Endothelial cell of hepatic sinusoid (primary cell): ENCODE measurements at regions not wholly inside any gene's neighbourhood (a gene's known extent, or its start where the extent isn't known, plus 50 kb on each side); places are given as distances from the start of the nearest gene placed in this dataset.

Source experiments
- in situ Hi-C: cut with HindIII; loops from 2 replicates; pipeline ENCODE4 v1.10.0; 2017; ENCODE audit warnings: low sequenced_read_pairs

GRCh38 chr18:78296166-78296565 lies 683.5 kb upstream of the SALL3 start:
- in situ Hi-C loops: no loop called here

DNA sequence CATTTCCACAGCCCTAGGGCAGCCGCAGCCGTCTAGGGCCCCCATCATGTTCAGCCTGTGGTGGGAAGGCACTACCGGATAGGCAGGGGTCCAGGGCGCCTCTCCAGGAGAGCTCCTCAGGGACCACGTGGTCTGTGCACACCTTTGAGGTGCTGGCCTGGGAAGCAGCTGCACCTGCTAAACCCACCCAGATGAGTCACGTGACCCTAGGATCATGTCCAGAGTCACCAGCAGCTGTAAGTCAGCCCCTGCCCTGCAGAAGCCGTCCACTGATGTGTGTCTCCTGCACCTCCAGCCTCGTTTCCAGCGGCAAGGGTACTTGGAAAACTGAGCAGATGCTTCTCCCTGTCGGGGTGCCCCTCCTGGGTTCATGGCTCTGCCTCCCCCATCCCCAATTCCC lies 682.6 kb upstream of the SALL3 start:
- in situ Hi-C loops: no loop called here

- in situ Hi-C loops: no loop called here
Observed at GRCh38 chr18:78303519-78304191, 676.0 kb upstream of the SALL3 start.

GRCh38 chr18:78304192-78305164 lies 675.1 kb upstream of the SALL3 start:
- in situ Hi-C loops: no loop called here

GRCh38 chr18:78305789-78306188 lies 673.8 kb upstream of the SALL3 start:
- in situ Hi-C loops: no loop called here

DNA sequence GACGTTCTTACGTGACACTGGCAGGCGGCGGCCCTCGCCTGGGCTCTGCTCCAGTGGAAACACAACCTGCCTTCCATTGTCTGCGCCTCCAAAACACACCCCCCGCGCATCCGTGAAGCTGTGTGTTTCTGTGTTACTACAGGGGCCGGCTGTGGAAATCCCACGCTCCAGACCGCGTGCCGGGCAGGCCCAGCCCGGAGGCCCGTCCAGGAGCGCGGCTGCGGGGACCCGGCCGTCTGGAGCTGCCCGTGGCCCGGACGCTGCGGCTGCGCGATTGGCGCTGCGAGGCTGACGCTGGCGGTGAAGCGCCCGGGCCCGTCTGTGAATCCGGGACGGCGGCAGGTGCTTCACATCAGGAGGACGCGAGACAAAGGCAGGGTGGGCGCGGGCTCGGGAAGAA lies 670.3 kb upstream of the SALL3 start:
- in situ Hi-C loops: no loop called here

- in situ Hi-C loops: no loop called here
Observed at GRCh38 chr18:78309924-78310323, 669.7 kb upstream of the SALL3 start.

DNA sequence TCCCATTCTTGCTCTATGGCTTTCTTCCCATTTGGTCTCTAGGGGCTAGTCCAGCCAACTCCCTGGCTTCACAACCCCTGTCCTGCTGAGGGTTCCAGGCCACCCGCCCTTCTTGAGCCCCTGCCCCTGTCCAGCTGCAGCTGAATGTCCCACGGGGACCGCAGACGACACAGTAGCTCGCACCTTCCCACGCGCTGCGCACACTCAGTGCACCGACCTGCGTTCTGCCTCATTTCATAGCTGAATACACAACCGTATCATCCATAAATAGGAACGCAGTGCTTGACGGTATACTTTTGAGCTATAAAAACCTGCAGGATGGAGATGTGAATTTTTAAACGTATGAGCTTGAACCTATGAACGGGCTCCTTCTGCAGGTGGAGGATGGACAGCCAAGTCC lies 660.4 kb upstream of the SALL3 start:
- in situ Hi-C loops: no loop called here

GRCh38 chr18:78319961-78320360 lies 659.7 kb upstream of the SALL3 start:
- in situ Hi-C loops: no loop called here

- in situ Hi-C loops: no loop called here
Observed at GRCh38 chr18:78321402-78321801, 658.2 kb upstream of the SALL3 start.

GRCh38 chr18:78323453-78324197 lies 656.0 kb upstream of the SALL3 start:
- in situ Hi-C loops: no loop called here

DNA sequence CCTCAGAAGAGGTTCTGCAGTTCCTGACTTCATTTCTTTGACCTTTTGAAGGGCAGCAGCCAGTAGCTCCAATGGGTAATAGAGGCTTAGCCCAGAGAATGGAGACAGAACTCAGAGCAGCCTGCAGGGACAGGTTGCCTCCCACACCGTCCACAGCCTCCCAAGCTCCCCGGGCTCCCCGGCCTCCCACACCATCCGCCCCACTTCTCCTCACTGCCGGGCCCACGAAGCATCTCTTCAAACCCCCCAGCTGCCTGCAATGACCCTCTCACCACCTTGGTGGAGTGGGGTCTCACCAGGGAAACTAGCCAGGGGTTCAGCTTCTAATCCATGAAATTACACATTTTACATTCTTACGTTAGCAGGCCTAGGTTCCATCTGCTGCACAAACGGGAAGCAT lies 652.0 kb upstream of the SALL3 start:
- in situ Hi-C loops: no loop called here

- in situ Hi-C loops: no loop called here
Observed at GRCh38 chr18:78330766-78331165, 648.9 kb upstream of the SALL3 start.

DNA sequence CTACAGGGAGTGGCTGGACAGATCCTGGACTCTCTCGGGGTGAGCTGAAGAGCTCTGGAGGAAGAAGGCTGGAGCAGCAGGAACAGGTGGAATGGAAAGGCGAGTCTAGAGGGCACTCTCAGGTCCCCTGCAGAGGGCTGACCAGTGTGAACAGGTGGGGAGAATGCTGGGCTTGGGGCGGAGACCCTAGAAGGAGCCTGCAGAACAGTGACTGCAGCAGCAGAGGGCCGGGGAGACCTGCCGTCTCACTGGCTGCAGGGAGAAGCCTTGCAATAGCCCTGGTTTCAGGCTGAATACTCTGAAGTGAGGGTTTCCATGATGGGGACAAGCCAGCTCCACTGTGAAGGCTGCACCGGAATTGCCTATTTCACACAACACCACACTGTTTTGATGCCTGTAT lies 626.7 kb upstream of the SALL3 start:
- in situ Hi-C loops: no loop called here

DNA sequence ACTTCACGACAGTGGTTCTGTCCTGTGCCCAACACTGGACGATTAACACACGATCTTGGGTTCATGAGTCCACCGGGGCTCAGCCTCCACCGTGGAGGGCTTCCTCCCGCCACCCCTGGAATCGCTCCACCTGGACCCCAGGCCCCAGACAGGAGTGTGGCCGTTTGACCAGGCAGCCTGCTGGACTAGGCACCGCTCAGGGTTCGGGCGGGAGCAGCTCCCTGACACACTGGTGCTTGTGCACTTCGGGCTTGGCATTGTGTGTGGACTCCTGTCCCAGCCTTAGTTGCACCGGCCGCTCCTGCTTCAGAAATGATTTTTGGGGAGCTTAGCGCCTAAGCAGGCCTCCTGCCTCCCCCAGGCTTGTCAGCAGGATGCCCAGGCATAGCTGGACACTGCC lies 617.4 kb upstream of the SALL3 start:
- in situ Hi-C loops: no loop called here

- in situ Hi-C loops: no loop called here
Observed at GRCh38 chr18:78363556-78364387, 615.8 kb upstream of the SALL3 start.

DNA sequence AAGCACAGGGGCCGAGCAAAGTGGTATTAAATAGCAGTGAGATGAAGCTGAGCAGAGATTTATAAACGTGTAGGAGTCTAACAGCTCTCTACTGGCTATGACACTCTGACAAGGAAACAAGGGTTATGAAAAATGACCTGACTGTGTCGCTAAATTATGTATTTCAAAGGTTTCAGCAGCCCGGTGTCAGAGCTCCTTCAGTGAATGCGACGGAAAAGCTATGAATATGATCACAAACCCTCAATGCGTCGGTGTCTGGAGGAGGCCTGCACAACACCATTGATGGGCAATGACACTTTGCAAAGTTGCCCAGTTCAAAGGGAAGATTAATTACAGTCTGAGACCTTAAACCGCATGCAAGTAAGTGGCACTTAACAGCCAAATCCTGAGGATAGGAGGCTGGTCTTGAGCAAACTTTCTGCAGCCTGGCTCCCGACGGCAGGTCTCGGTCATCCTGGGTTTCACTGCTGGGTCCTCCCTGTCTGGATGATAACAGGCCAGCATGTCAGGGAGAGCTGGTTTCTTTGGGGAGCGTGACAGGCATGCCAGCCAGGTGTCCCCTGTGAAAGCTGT lies 615.1 kb upstream of the SALL3 start:
- in situ Hi-C loops: no loop called here

GRCh38 chr18:78367996-78368395 lies 611.6 kb upstream of the SALL3 start:
- in situ Hi-C loops: no loop called here

DNA sequence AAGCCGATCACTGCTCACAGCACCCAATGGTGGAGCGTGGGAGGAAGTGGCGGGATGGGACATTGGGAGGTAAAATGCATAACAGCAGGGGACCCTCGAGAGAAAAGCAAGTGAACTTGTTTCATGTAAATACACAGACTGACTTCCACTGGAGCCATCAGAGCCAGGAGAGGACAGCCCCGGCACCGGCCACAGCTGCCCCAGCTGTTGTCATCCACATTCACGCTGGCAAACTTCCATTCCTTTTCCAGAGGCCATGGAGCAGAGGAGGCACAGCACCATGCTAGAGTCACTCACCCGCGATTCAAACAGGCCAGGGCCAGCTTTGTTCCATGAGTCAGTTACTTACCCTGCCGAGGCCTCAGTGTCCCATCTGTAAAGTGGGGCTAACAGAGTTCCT lies 610.9 kb upstream of the SALL3 start:
- in situ Hi-C loops: no loop called here

DNA sequence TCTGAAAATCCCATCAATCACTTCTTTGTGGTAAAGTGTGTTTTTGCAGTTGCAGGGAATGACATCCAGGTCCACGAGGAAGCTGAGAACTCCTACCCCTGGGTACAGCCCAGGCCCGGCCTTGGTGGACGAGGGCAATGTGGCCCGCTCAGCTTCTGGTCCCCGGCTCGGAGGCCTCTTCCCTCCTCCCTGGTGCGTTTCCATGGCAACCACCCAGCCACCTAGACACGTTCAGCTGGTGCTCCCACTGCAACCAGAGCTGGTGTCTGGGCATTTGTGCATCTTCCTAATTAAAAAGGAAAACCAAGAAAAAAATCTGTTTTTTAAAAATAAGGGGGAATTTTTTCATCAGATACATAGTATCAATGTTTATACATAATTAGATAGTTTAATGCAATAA lies 603.6 kb upstream of the SALL3 start:
- in situ Hi-C loops: no loop called here
